Mucosa of descending colon (tissue), 3 donors: ENCODE measurements at regions not wholly inside any gene's neighbourhood (a gene's known extent, or its start where the extent isn't known, plus 50 kb on each side); places are given as distances from the start of the nearest gene placed in this dataset.

Experiments used
- ATAC-seq: fragments of 200-7000 bp; cut with Tn5 transposase; one replicate; pipeline ENCODE4 v1.9.1; 2020; ENCODE audit warnings: mild to moderate bottlenecking, moderate library complexity
- DNase-seq, 3 donors: peaks; one replicate each; pipeline ENCODE4 v3.0.0-alpha.2; 2020
- H3K36me3 ChIP-seq: fragments of 200-600 bp; one replicate; pipeline ENCODE4 v1.8.0; 2021; ENCODE audit warnings: low read depth, mild to moderate bottlenecking
- H3K4me1 ChIP-seq: fragments of 200-600 bp; one replicate; pipeline ENCODE4 v1.8.0; 2021; ENCODE audit warnings: low read depth, mild to moderate bottlenecking
- H3K4me3 ChIP-seq: fragments of 200-600 bp; one replicate; pipeline ENCODE4 v1.8.0; 2021; ENCODE audit warnings: mild to moderate bottlenecking
- H3K9me3 ChIP-seq: fragments of 200-600 bp; one replicate; pipeline ENCODE4 v1.8.0; 2021; ENCODE audit warnings: mild to moderate bottlenecking
- intact Hi-C, 2 donors: fragments of 100-400 bp; cut with DNase I in 1 of 2; cut with micrococcal nuclease in 1 of 2; formaldehyde crosslinking; loops; one replicate each; pipeline versions ENCODE4 v1.11.0 to v1.11.1; 2022; cut with DNase I, micrococcal nuclease
- TF ChIP-seq, protein P1 (sequence below): fragments of 200-600 bp; IDR thresholded peaks from one replicate; pipeline ENCODE4 v1.8.0; 2022; ENCODE audit warnings: antibody characterized with exemption, mild to moderate bottlenecking
- donor health status: DM: no; HTN: no; CAD: no; lungs with moderate emphysema.
- donor health status: DM: no; HTN: no; CAD: no.
- donor health status: DM: no; HTN: yes; CAD: no.

DNA sequence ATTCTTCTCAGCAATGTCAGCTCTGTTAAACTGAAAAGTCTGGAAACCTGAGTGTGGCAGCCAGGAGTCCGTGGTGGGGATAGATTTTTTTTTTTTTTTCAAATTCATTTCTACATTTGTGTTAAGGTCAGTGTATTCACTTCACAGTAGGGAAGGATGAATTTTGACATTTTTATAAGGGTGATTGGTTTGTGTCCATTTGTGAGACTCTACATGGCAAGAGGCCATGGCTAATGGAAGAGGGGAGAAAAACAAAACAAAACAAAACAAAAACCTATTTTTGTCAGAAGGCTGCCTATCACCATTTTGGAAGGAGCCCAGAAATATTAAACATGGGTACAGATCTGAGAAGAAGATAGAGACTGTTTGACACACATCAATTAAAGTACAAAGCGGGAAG, 176.1 kb downstream of the RMST start:
- Histone ChIP-seq H3K36me3 (no peaks in the 10 kb centered on the region), H3K4me1 (no peaks in the 10 kb centered on the region), H3K4me3 (no peak overlapping the region), H3K9me3 (peaks cover 11% of the 10 kb centered on the region)
- TF ChIP-seq, protein P1, sequence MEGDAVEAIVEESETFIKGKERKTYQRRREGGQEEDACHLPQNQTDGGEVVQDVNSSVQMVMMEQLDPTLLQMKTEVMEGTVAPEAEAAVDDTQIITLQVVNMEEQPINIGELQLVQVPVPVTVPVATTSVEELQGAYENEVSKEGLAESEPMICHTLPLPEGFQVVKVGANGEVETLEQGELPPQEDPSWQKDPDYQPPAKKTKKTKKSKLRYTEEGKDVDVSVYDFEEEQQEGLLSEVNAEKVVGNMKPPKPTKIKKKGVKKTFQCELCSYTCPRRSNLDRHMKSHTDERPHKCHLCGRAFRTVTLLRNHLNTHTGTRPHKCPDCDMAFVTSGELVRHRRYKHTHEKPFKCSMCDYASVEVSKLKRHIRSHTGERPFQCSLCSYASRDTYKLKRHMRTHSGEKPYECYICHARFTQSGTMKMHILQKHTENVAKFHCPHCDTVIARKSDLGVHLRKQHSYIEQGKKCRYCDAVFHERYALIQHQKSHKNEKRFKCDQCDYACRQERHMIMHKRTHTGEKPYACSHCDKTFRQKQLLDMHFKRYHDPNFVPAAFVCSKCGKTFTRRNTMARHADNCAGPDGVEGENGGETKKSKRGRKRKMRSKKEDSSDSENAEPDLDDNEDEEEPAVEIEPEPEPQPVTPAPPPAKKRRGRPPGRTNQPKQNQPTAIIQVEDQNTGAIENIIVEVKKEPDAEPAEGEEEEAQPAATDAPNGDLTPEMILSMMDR, result no peak
- intact Hi-C loops, result no loop called here
- ATAC-seq (no peak), DNase-seq (no peak)

DNA sequence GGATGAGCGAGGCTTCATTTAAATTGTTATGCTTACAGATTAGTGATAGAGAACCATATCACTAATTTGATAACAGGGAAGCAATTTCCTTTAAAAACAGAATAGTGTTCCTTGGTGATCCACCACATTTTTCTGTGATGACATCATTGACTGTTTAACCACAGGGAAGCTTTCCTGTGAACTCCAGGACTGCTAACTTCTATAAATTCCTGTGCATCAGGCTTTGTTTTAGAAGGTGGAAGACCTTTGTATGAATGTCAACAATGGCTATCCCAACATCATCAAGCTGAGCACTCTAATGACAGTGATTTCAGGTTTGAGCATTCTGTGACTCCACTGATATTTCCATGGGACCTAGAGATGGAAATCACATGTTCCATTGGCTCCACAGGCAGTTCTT, 177.1 kb downstream of the RMST start:
- Histone ChIP-seq H3K9me3 (peaks cover 11% of the 10 kb centered on the region), H3K4me1 (no peaks in the 10 kb centered on the region), H3K4me3 (no peak overlapping the region), H3K36me3 (no peaks in the 10 kb centered on the region)
- intact Hi-C loops, result no loop called here
- DNase-seq (no peak), ATAC-seq (no peak)
- TF ChIP-seq, protein P1, result no peak

DNA sequence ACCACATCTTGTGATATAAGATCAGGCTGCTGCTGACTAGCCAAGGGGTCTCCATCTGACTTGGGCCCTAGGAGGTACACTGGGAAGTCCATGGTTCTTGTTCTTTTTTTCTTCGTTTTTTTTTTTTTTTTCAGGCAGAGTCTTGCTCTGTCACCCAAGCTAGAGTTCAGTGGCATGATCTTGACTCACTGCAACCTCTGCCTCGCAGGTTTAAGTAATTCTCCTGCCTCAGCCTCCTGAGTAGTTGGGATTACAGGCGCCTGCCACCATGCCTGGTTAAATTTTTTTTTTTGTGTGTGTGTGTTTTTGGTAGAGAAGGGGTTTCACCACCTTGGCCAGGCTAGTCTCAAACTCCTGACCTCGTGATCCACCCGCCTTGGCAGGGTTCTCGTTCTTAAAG, 178.2 kb downstream of the RMST start:
- TF ChIP-seq, protein P1, result no peak
- H3K36me3 ChIP-seq, result no peaks in the 10 kb centered on the region
- peaks cover 13% of the 10 kb centered on the region for H3K9me3 ChIP-seq
- H3K4me1 ChIP-seq, result no peaks in the 10 kb centered on the region
- no peak for DNase-seq
- no peak for ATAC-seq
- no peak overlapping the region for H3K4me3 ChIP-seq
- intact Hi-C loops, result no loop called here

DNA sequence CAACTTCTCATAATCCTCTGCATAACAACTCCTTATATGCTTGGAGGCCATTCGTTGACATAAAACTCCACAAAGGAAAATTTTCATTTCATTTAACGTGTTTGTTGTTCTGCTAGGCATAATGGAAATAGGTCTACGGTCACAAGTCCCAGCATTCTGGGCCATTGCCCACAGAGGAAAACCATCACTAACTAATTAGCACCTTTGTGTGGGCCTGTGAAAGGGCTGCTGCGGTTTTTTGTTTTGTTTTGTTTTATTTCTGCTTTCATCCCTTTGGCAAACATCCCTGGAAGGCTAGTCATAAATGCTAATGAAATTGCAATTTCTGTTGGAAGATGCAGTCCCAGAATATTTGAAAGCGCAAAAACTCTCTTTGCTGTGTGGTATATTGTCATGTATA, 180.3 kb downstream of the RMST start:
- TF ChIP-seq, protein P1, result no peak
- DNase-seq, result no peak
- Histone ChIP-seq H3K36me3 (no peaks in the 10 kb centered on the region), H3K4me3 (no peak overlapping the region), H3K4me1 (no peaks in the 10 kb centered on the region), H3K9me3 (peaks cover 16% of the 10 kb centered on the region)
- no peak for ATAC-seq
- intact Hi-C loops, result no loop called here

DNA sequence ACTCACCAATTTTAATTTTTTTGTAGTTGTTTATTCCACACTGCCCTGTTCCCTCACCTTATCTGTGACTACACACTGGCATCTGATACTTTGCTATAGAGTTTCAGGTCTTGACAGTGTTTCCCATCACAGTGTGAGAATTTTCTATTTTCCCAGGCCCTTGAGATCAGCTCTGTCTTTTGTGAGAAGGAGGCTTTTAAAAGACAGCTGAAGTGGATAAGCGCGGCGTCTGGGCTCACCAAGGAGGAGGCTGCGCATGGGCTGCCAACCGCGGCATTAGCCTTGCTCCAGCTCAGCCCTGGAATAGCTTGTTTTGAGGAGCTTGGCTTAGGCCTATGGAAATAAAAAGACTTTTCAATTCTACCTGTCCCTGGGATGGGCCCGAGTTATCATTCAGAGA, 181.3 kb downstream of the RMST start:
- peaks cover 16% of the 10 kb centered on the region for H3K9me3 ChIP-seq
- intact Hi-C loops, result no loop called here
- H3K36me3 ChIP-seq, result no peaks in the 10 kb centered on the region
- DNase-seq (no peak), ATAC-seq (no peak)
- no peak overlapping the region for H3K4me3 ChIP-seq
- no peaks in the 10 kb centered on the region for H3K4me1 ChIP-seq
- TF ChIP-seq, protein P1, result no peak

DNA sequence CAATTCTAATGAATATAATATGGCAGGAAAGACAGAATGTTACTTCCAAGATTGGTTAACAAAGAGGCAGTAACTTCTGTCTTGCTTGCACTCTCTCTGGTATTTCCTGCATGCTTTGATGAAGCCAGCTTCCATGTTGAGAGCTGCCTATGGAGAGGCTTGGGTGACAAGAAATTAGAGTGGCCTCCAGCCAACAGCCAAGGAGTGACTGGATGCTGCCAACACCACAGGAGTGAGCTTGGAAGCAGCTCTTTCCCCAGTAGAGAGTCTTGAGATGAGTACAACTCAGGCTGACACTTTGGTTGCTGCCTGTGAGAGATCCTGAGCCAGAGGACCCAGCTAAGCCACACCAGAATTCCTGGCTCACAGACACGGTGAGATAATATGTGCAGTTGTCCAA, 183.1 kb downstream of the RMST start:
- Histone ChIP-seq H3K36me3 (no peaks in the 10 kb centered on the region), H3K9me3 (peaks cover 22% of the 10 kb centered on the region), H3K4me1 (no peaks in the 10 kb centered on the region), H3K4me3 (no peak overlapping the region)
- TF ChIP-seq, protein P1, result no peak
- DNase-seq (no peak), ATAC-seq (no peak)
- intact Hi-C loops, result no loop called here
